HG03457 (cell line): ENCODE measurements at regions not wholly inside any gene's neighbourhood (a gene's known extent, or its start where the extent isn't known, plus 50 kb on each side); places are given as distances from the start of the nearest gene placed in this dataset.

Experiments used
- ATAC-seq: cut with Tn5 transposase; IDR thresholded peaks from one replicate; pipeline ENCODE4 v1.9.1; 2021; ENCODE audit warnings: moderate number of reproducible peaks; ENCODE audit not compliant: unreplicated experiment

GRCh38 chr2:120933693-120934573 is 198.3 kb downstream of the GLI2 start:
- no peak for ATAC-seq

DNA sequence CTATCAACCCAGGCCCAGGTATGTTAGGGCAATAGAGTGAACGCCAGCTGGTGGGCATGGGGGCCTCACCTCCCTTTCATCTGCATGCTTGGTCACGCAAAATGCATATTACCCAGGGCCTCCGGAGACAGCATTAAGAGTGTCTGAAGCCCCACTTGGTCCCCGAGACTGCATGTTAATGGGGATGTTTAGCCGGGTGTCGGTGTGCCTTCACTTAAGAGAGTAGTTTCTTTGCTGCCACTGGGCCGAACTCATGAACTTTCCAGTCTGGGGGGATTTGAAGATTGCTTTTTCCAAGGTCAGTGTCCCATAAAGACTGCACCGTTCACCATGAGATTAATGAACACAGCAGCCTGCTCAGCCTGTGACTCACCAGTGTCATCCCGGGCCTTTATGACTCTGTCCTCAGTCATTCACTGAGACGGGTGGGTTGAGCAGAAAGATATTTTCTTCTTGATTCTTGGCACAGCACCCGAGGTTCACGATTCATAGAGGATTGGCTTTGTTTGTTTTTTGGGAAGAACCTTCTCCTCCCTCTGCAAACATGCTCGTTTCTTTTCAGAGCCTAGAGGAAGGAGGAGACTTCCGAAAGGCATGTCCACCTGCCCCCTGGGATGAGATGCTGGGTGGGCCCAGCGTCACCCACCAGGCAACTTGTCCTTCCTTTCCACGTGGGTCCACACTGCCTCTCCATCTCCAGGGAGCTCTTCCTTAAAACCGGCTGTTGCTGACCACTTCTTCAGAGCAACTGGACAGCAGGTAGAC is 199.1 kb downstream of the GLI2 start:
- no peak for ATAC-seq

GRCh38 chr2:120935339-120936313 is 200.0 kb downstream of the GLI2 start:
- ATAC-seq: no peak

GRCh38 chr2:120936476-120937334 is 201.0 kb downstream of the GLI2 start:
- ATAC-seq: no peak

DNA sequence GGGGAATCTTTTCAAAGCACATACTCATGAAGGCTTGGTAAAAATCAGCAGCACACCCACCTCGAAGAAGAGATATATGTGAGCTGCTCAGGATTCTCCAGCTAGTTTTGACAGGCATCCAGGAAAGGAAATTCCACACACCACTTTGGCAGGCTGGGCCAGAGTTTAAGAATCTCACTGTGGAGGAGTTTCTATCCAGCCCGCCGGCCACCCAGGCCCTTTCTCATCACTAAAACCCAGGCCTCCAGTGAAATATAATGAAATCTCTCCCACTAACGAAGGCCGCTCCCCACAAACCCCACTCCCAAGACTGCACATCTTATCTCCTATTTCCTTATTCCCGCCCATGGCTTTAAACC is 202.0 kb downstream of the GLI2 start:
- no peak for ATAC-seq

GRCh38 chr2:120938045-120938771 is 202.5 kb downstream of the GLI2 start:
- no peak for ATAC-seq

- ATAC-seq: no peak
These were observed 204.1 kb downstream of the GLI2 start for GRCh38 chr2:120939595-120940318.

DNA sequence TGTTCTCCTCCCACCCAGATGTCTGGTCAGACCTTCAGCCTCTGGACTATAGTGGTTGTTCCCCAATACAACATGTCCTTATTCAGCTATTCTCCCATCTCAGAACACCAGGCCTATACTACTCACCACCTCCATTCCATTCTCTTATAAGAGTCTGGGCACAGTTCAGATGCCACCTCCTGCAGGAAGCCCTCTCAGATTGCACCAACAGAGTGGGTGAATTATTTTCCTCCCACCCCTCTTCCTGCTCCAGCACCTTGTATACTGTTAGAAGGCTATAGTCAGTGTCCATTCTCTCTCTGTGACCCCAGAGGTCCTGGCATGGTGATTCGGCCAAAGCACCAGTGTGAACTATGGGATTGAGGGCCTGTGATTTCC is 204.6 kb downstream of the GLI2 start:
- ATAC-seq: no peak

- no peak for ATAC-seq
These were observed 205.1 kb downstream of the GLI2 start for GRCh38 chr2:120940726-120941256.

GRCh38 chr2:120941571-120942120 is 206.0 kb downstream of the GLI2 start:
- ATAC-seq: no peak

GRCh38 chr2:120942658-120943057 is 207.0 kb downstream of the GLI2 start:
- ATAC-seq: no peak

- no peak for ATAC-seq
These were observed 207.9 kb downstream of the GLI2 start for GRCh38 chr2:120943403-120944034.

DNA sequence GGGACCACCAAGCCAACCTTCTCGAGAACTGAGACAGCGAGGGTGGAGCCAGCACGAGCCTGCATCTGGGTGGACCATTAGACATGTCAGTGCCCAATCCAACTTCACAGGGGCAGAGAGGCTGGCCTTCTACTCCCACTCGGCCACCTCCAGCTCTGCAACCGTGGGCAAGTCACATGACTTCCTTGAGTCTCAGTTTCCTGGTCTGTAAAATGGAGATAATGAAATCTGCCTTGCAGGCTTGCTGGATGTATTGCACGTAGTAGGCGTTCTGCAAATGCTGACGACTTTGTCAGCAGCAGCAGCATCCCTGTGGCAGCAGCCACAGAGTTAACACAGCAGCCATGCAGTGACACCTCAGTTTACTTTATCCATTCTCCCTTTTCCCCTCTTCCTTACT is 208.9 kb downstream of the GLI2 start:
- ATAC-seq: no peak

GRCh38 chr2:120945091-120945490 is 209.4 kb downstream of the GLI2 start:
- ATAC-seq: no peak

- no peak for ATAC-seq
These were observed 210.3 kb downstream of the GLI2 start for GRCh38 chr2:120945832-120946499.

- no peak for ATAC-seq
These were observed 211.7 kb downstream of the GLI2 start for GRCh38 chr2:120947327-120947726.

- ATAC-seq: no peak
These were observed 212.5 kb downstream of the GLI2 start for GRCh38 chr2:120947982-120948661.
